KOPT-K1 (cell line): ENCODE measurements at regions not wholly inside any gene's neighbourhood (a gene's known extent, or its start where the extent isn't known, plus 50 kb on each side); places are given as distances from the start of the nearest gene placed in this dataset.

Source experiments
- H3K27ac ChIP-seq: fragments of 200-600 bp; sonication (generic); 2 replicates; pipeline ENCODE4 v1.5.1; 2016; ENCODE audit warnings: antibody characterized with exemption, mild to moderate bottlenecking, low read depth, low read length; ENCODE audit not compliant: poor library complexity, severe bottlenecking
- H3K36me3 ChIP-seq: fragments of 200-600 bp; sonication (generic); 2 replicates; pipeline ENCODE4 v1.5.1; 2017; ENCODE audit warnings: antibody characterized with exemption, mild to moderate bottlenecking, low read length, moderate library complexity; ENCODE audit not compliant: insufficient read depth
- H3K9me3 ChIP-seq: fragments of 200-600 bp; sonication (generic); 2 replicates; pipeline ENCODE4 v1.5.1; 2017; ENCODE audit warnings: antibody characterized with exemption, low read length, mild to moderate bottlenecking; ENCODE audit not compliant: insufficient read depth, poor library complexity, severe bottlenecking

DNA sequence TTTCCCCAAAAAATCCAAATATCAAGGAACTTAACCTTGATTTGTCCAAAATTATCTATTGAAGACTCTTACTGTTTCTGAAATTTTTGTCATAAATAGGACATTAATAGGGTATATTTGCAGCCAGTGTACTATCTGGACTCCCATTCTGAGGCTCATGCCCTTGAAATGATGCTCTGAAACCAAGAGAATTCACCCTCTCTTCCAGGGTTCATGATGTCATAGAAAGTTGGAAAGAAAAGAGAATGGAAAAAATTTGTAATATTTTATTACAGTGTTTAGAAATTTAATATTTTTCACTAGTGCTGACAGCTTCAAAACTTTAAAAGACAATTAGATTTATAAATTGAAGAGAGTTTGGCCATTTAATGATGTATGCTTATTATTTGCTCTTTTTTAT, 712.5 kb downstream of the MCTP2 start:
- no peak overlapping the region for H3K27ac ChIP-seq
- H3K9me3 ChIP-seq, result no peaks in the 10 kb centered on the region
- no peaks in the 10 kb centered on the region for H3K36me3 ChIP-seq

GRCh38 chr15:94951538-94951937, 720.2 kb downstream of the MCTP2 start:
- no peak overlapping the region for H3K27ac ChIP-seq
- H3K9me3 ChIP-seq, result no peaks in the 10 kb centered on the region
- no peaks in the 10 kb centered on the region for H3K36me3 ChIP-seq

DNA sequence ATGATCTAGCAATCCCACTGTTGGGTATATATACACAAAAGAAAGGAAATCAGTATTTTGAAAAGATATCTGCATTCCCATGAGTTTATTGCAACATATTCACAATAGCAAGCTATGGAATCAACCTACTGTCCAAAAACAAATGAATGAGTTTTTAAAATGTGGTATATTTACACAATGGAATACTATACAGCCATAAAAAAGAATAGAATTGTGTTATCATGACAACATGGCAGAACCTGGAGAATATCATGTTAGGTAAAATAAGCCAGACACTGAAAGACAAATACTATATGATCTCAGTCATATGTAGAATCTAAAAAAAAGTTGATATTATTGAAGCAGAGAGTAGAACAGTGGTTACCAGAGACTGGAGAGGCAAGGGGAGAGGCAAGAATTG, 732.6 kb downstream of the MCTP2 start:
- no peak overlapping the region for H3K27ac ChIP-seq
- no peaks in the 10 kb centered on the region for H3K36me3 ChIP-seq
- H3K9me3 ChIP-seq, result no peaks in the 10 kb centered on the region

DNA sequence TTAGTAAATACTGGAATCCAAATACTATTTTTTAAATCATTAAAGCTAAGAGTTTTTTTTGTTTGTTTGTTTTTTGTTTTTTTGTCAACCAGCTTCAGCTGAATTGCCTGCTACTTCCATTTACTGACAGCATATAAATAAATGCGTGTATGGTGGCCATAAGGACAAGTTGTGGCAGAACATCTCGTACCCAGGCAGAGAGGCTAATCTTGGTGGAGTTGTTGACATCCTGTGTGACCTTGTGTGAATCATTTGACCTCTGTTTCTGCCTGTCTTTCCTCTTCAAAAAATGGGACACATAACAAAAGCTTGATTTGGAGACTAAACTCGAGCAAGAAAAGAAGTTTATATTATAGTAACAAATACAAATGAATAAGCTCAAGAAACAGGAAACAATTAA, 734.2 kb downstream of the MCTP2 start:
- Histone ChIP-seq H3K9me3 (no peaks in the 10 kb centered on the region), H3K27ac (no peak overlapping the region), H3K36me3 (no peaks in the 10 kb centered on the region)

- Histone ChIP-seq H3K27ac (no peak overlapping the region), H3K9me3 (no peaks in the 10 kb centered on the region), H3K36me3 (no peaks in the 10 kb centered on the region)
These were observed 736.8 kb downstream of the MCTP2 start for GRCh38 chr15:94968133-94968532.

GRCh38 chr15:94970096-94970495, 738.7 kb downstream of the MCTP2 start:
- Histone ChIP-seq H3K36me3 (no peaks in the 10 kb centered on the region), H3K9me3 (no peaks in the 10 kb centered on the region), H3K27ac (no peak overlapping the region)

DNA sequence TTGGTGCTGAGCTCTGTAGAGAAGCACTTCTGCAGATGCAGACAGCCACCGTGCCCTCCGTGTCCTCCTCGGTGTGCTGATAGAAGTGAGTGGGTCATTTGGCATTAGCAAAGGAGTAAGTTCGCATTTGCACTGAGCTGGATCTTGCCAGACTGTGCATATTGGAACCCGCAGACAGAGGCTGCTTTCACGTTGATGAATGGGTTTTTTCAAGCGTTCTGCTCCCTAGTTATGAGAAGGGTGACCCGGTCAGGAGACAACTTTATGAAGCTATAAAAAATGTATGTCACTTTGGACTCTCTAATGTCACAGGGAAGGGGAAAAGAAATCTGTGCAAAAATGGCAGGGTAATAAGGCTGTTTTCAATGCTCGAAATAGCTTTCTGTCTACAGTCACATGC, 739.4 kb downstream of the MCTP2 start:
- H3K36me3 ChIP-seq, result no peaks in the 10 kb centered on the region
- H3K9me3 ChIP-seq, result no peaks in the 10 kb centered on the region
- no peak overlapping the region for H3K27ac ChIP-seq

DNA sequence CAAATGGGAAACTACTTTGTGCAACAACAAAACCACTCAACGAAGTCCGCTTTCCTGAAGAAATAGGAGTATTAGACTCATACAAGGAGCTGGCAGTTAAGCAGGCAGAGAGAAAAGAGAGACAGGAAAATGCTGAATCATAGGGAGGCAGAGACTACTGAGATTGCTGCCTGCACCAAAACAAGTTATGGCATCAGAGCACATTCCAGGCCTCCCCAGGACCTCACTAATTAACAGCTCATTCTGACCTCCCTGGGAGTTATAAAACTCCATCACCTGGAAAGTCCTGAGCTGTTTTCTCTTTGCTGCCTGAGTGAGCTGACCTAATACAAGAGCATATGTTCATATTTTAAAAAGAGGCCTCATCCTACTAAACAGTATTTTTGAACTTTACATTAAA, 741.0 kb downstream of the MCTP2 start:
- Histone ChIP-seq H3K36me3 (no peaks in the 10 kb centered on the region), H3K27ac (no peak overlapping the region), H3K9me3 (no peaks in the 10 kb centered on the region)

- H3K36me3 ChIP-seq, result no peaks in the 10 kb centered on the region
- H3K9me3 ChIP-seq, result no peaks in the 10 kb centered on the region
- H3K27ac ChIP-seq, result no peak overlapping the region
These were observed 755.7 kb downstream of the MCTP2 start for GRCh38 chr15:94987085-94987484.

DNA sequence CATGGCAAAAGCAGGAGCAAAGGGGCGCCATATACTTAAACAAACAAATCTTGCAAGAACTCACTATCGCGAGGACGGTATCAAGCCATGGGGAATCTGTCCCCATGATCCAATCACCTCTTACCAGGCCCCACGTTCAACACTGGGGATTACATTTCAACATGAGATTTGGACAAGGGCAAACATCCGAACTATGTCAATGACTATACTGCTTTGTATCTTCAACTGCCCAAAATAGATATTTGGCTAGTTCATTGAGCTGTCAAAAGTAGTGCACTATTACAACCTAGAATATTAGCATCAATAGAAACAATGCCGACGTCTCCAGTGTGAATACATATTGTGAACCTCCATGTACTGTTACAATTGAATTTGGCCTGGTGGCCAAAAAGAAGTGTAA, 760.4 kb downstream of the MCTP2 start:
- Histone ChIP-seq H3K9me3 (no peaks in the 10 kb centered on the region), H3K27ac (no peak overlapping the region), H3K36me3 (no peaks in the 10 kb centered on the region)

GRCh38 chr15:95009635-95010034, 778.3 kb downstream of the MCTP2 start:
- no peaks in the 10 kb centered on the region for H3K9me3 ChIP-seq
- no peak overlapping the region for H3K27ac ChIP-seq
- H3K36me3 ChIP-seq, result no peaks in the 10 kb centered on the region

- Histone ChIP-seq H3K36me3 (no peaks in the 10 kb centered on the region), H3K9me3 (no peaks in the 10 kb centered on the region), H3K27ac (no peak overlapping the region)
These were observed 782.0 kb downstream of the MCTP2 start for GRCh38 chr15:95013381-95013780.

DNA sequence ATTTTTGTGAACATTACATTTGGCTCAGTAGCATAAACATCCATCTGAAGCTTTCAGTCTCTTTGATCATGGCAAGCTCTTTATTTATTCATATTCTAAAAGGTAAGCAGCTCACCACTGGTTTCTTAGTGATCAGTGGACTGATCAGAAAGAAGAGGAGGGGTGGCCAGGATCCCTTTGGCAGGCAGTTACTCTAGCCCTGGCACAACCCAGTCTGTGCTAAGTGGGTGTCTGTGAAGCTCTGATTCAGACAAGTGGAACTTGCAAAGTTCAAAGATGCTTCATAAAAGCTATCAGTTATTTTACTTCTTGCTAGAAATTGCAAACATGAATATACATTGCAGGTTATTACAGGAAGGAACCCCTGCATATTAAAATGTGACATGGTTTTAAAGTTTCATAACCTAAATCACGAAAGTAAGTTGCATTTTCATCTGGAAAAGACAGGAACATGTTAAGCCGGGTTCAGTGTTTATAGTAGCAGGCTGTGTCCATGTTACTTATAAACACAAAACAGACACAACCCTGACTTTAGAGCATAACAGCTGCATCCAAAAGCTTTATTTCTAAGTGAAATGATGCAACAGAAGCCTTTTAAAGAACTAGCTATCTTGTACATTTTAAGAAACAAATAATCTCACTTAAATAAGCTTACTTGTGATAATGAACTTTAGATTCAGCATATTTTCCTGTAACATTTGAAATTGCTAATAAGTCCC, 785.3 kb downstream of the MCTP2 start:
- H3K27ac ChIP-seq, result no peak overlapping the region
- H3K9me3 ChIP-seq, result no peaks in the 10 kb centered on the region
- no peaks in the 10 kb centered on the region for H3K36me3 ChIP-seq

DNA sequence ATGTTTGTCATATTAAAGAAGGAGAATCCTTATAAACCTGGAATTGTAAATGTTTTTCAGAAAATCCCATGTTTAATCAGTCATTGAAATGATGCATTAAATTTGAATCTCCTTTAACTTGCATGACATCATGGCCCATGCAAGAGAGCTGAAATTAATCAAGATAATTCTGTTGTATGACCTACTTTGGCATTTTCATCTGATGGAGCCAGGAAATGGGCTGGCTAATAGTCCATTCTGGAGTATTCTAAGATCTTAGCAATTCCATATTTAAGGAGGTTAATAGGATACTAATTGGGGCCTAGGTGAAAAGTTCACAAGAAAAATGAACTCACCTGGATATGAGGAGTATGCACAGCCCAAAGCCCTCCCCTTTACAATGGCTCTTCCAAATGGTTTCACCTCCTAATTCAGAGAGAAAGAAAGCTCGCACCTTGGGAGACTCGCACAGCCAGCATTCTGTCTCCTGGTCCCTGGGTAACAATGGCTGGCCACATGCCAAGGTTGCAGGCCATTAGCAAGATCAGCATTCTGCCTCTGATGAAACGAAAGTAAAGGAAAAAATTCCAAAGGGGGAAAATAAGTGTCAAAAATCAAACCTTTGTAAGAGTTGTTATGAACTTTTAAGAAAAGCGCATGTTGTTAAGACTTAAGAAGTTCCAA, 786.4 kb downstream of the MCTP2 start:
- H3K9me3 ChIP-seq, result no peaks in the 10 kb centered on the region
- no peaks in the 10 kb centered on the region for H3K36me3 ChIP-seq
- no peak overlapping the region for H3K27ac ChIP-seq

DNA sequence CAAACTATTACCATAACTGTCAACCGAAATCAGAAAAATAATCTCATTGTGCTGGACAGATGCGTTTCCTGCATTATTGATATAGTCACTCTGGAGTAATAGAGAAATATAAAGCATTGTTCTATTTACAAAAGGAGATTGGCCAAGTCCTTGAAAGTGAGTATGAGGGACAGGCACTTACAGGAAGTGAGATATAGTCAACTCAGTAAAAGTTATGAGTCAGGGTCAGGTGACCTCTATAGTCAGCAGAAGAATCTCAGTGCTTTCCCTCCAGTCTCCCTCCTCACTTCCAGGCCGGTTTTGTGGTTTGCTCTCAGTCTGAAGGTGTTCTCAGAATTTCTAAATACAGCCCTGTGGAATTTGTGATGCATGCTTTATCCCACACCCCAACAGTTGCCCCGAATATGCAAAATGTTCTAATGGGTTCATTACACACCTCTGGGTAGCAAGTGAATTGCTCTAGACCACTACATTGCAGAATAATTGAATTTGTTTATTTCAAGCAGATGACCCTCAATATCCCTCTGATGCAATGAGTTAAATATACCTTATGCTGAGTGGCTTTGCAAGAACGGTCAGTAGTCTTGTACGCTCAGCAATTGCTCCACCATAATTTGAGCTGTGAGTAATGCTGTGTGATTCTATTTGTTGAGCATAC, 787.7 kb downstream of the MCTP2 start:
- Histone ChIP-seq H3K27ac (no peak overlapping the region), H3K9me3 (no peaks in the 10 kb centered on the region), H3K36me3 (no peaks in the 10 kb centered on the region)

DNA sequence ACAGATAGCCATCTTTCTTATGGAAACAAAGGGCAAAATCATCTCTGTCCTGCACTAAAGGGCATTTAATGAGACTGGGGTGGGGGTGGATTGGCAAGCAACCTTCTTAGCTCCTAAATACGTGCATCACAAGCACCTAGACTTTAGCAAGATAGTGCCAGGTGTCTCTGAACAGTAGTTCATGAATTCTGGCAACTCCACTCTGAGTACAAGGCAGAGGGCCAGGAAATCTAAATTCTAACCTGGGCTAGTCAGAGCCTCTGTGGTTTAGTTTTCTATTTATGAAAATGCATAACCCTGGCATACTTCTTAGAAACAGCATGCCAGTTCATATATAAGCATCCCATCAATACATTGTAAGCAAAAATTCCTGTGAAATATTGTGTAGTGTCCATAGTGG, 788.5 kb downstream of the MCTP2 start:
- no peaks in the 10 kb centered on the region for H3K9me3 ChIP-seq
- no peak overlapping the region for H3K27ac ChIP-seq
- H3K36me3 ChIP-seq, result no peaks in the 10 kb centered on the region
